Mesenchymal stem cell (in vitro differentiated cells and primary cell): ENCODE measurements at regions not wholly inside any gene's neighbourhood (a gene's known extent, or its start where the extent isn't known, plus 50 kb on each side); places are given as distances from the start of the nearest gene placed in this dataset.
"Not testable (repeated sequence)": the region's sequence is repeated elsewhere in the genome, so short reads cannot be mapped to it uniquely, and the experiment has no call there.

ENCODE experiments used
- DNase-seq: peaks from one replicate; pipeline ENCODE4 v3.0.0-alpha.2; 2013
- H2AFZ ChIP-seq: one replicate; pipeline ENCODE4 v1.6.1; 2013; ENCODE audit warnings: low read depth, mild to moderate bottlenecking, control low read depth, inconsistent platforms, low read length, moderate library complexity
- H2AK5ac ChIP-seq: 2 replicates; pipeline ENCODE4 v1.6.1; 2013; ENCODE audit warnings: low read length, moderate library complexity, mild to moderate bottlenecking, inconsistent platforms; ENCODE audit not compliant: severe bottlenecking
- H2BK120ac ChIP-seq: one replicate; pipeline ENCODE4 v1.6.1; 2013; ENCODE audit warnings: low read depth, mild to moderate bottlenecking, inconsistent platforms, low read length, moderate library complexity
- H2BK12ac ChIP-seq, 2 experiments: one replicate each; pipeline ENCODE4 v1.6.1; 2013; ENCODE audit warnings: inconsistent platforms in 2 of 2, low read length in 2 of 2, mild to moderate bottlenecking in 2 of 2, moderate library complexity in 2 of 2, control low read depth in 1 of 2
- H2BK15ac ChIP-seq: one replicate; pipeline ENCODE4 v1.6.1; 2013; ENCODE audit warnings: mild to moderate bottlenecking, low read depth, inconsistent platforms; ENCODE audit not compliant: poor library complexity, severe bottlenecking
- H2BK5ac ChIP-seq: 2 replicates; pipeline ENCODE4 v1.6.1; 2013; ENCODE audit warnings: low read depth, mild to moderate bottlenecking, low read length, control low read depth, inconsistent platforms; ENCODE audit not compliant: poor library complexity, severe bottlenecking
- H3K14ac ChIP-seq, 2 experiments: one replicate each; pipeline ENCODE4 v1.6.1; 2013; ENCODE audit warnings: inconsistent platforms in 2 of 2, low read length in 2 of 2, control low read depth in 1 of 2, mild to moderate bottlenecking in 1 of 2, moderate library complexity in 1 of 2
- H3K18ac ChIP-seq, 2 experiments: one replicate each; pipeline ENCODE4 v1.6.1; 2013; ENCODE audit warnings: inconsistent platforms in 2 of 2, low read length in 2 of 2, control low read depth in 1 of 2, low read depth in 1 of 2, mild to moderate bottlenecking in 1 of 2
- H3K23ac ChIP-seq, 2 experiments: one replicate each; pipeline ENCODE4 v1.6.1; 2013; ENCODE audit warnings: inconsistent platforms in 2 of 2, low read length in 2 of 2, mild to moderate bottlenecking in 2 of 2, moderate library complexity in 2 of 2, control low read depth in 1 of 2
- H3K27ac ChIP-seq: 2 replicates; pipeline ENCODE4 v1.5.1; 2013; ENCODE audit warnings: mild to moderate bottlenecking, moderate library complexity, low read length, control low read depth, inconsistent platforms; ENCODE audit not compliant: poor library complexity, severe bottlenecking
- H3K27me3 ChIP-seq, 2 experiments: 2 replicates each; pipeline versions ENCODE4 v1.6.1 to v1.7.0; 2013; ENCODE audit warnings: low read length in 2 of 2, mild to moderate bottlenecking in 2 of 2, moderate library complexity in 2 of 2, control low read depth in 1 of 2, inconsistent platforms in 1 of 2; ENCODE audit not compliant: control insufficient read depth in 1 of 2, insufficient read depth in 1 of 2
- H3K36me3 ChIP-seq, 2 experiments: 2 replicates each; pipeline versions ENCODE4 v1.6.1 to v1.7.0; 2013; ENCODE audit warnings: low read length in 2 of 2, control low read depth in 1 of 2, inconsistent platforms in 1 of 2, low read depth in 1 of 2, mild to moderate bottlenecking in 1 of 2; ENCODE audit not compliant: insufficient read depth in 2 of 2, control insufficient read depth in 1 of 2
- H3K4ac ChIP-seq, 2 experiments: one replicate each; pipeline ENCODE4 v1.6.1; 2013; ENCODE audit warnings: inconsistent platforms in 2 of 2, low read length in 2 of 2, mild to moderate bottlenecking in 2 of 2, moderate library complexity in 2 of 2, control low read depth in 1 of 2, low read depth in 1 of 2
- H3K4me1 ChIP-seq: 2 replicates; pipeline ENCODE4 v1.6.1; 2013; ENCODE audit warnings: low read depth, low read length, control low read depth; ENCODE audit not compliant: control insufficient read depth, insufficient read depth
- H3K4me2 ChIP-seq: 2 replicates; pipeline ENCODE4 v1.6.1; 2013; ENCODE audit warnings: low read length, mild to moderate bottlenecking, inconsistent platforms; ENCODE audit not compliant: poor library complexity, severe bottlenecking
- H3K4me3 ChIP-seq, 2 experiments: 2 replicates each; pipeline versions ENCODE4 v1.5.1 to v1.7.0; 2013; ENCODE audit warnings: low read length in 2 of 2, mild to moderate bottlenecking in 2 of 2, control low read depth in 1 of 2, low read depth in 1 of 2; ENCODE audit not compliant: insufficient read depth in 1 of 2
- H3K79me1 ChIP-seq: replicated peaks from 2 replicates; pipeline ENCODE4 v1.6.1; 2013; ENCODE audit warnings: mild to moderate bottlenecking, control low read depth, low read length, inconsistent platforms; ENCODE audit not compliant: poor library complexity, severe bottlenecking
- H3K9ac ChIP-seq: 2 replicates; pipeline ENCODE4 v1.7.0; 2013; ENCODE audit warnings: mild to moderate bottlenecking, low read length, moderate library complexity
- H3K9me3 ChIP-seq: 2 replicates; pipeline ENCODE4 v1.7.0; 2013; ENCODE audit warnings: mild to moderate bottlenecking, low read length; ENCODE audit not compliant: control insufficient read depth
- H4K8ac ChIP-seq: one replicate; pipeline ENCODE4 v1.6.1; 2013; ENCODE audit warnings: inconsistent platforms, mild to moderate bottlenecking, low read length, moderate library complexity
- H4K91ac ChIP-seq: one replicate; pipeline ENCODE4 v1.6.1; 2013; ENCODE audit warnings: mild to moderate bottlenecking, low read length, inconsistent platforms
- WGBS: methylation state at CpG from one replicate; pipeline ENCODE4 v1.1.7; 2013; ENCODE audit warnings: mixed read lengths; 5-methylcytosine and 5-hydroxymethylcytosine counted together

DNA sequence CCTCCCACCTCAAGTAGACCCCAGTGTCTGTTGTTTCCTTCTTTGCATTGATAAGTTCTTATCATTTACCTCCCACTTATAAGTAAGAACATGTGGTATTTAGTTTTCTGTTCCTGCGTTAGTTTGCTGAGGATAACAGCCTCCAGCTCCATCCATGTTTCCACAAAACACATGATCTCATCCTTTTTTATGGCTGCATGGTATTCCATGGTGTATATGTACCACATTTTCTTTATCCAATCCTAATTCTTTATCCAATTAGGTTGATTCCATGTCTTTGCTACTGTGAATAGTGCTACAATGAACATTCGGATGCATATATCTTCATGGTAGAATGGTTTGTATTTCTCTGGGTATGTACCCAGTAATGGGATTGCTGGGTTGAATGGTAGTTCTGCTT is 102.5 kb upstream of the UGP2 start:
- not testable (repeated sequence) for DNase-seq, H3K9ac ChIP-seq, H3K27ac ChIP-seq, H3K79me1 ChIP-seq, H3K4me1 ChIP-seq, H3K4me2 ChIP-seq, H3K4me3 ChIP-seq, H3K14ac ChIP-seq, H4K91ac ChIP-seq, H2AFZ ChIP-seq, H4K8ac ChIP-seq, H3K23ac ChIP-seq, H2BK5ac ChIP-seq, H3K9me3 ChIP-seq, H2BK15ac ChIP-seq, H3K18ac ChIP-seq, H3K36me3 ChIP-seq, H2BK12ac ChIP-seq, H2BK120ac ChIP-seq, H2AK5ac ChIP-seq, H3K4ac ChIP-seq, H3K27me3 ChIP-seq
- 100% methylated on average over 2 of the region's 2 CpGs for WGBS

DNA sequence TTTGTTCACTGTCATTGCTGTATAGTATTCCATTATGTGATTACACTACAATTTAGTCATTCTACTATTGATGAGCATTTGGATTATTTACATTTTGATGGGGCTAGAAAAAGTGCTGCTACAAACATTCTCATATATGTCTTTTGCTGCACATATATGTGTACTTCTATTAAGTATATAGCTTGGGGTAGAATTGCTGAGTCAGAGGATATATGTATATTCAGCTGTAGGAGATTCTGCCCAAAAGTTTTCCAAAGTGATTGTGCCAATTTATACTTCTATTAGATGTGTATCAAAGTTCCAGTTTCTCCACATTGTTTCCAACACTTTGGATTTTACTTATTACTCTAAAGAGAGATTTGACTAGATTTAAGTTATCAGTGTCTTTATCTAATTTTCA is 101.7 kb upstream of the UGP2 start:
- no peaks in the 10 kb centered on the region for H3K4me1 ChIP-seq
- H2BK120ac ChIP-seq = no peak overlapping the region
- H2BK12ac ChIP-seq = no peak overlapping the region
- no peaks in the 10 kb centered on the region for H3K9me3 ChIP-seq
- H2BK15ac ChIP-seq = no peak overlapping the region
- H3K36me3 ChIP-seq = no peaks in the 10 kb centered on the region
- H2AFZ ChIP-seq = no peak overlapping the region
- no peak overlapping the region for H2BK5ac ChIP-seq
- H3K27ac ChIP-seq = no peak overlapping the region
- H3K23ac ChIP-seq = no peak overlapping the region
- no peak overlapping the region for H3K18ac ChIP-seq
- H3K14ac ChIP-seq = no peak overlapping the region
- no peak overlapping the region for H3K4ac ChIP-seq
- no peak overlapping the region for H3K4me2 ChIP-seq
- no peak for DNase-seq
- H4K91ac ChIP-seq = no peak overlapping the region
- no peak overlapping the region for H3K4me3 ChIP-seq
- H3K9ac ChIP-seq = no peak overlapping the region
- no peaks in the 10 kb centered on the region for H3K27me3 ChIP-seq
- H3K79me1 ChIP-seq = no peaks in the 10 kb centered on the region
- no peak overlapping the region for H2AK5ac ChIP-seq
- no peak overlapping the region for H4K8ac ChIP-seq

DNA sequence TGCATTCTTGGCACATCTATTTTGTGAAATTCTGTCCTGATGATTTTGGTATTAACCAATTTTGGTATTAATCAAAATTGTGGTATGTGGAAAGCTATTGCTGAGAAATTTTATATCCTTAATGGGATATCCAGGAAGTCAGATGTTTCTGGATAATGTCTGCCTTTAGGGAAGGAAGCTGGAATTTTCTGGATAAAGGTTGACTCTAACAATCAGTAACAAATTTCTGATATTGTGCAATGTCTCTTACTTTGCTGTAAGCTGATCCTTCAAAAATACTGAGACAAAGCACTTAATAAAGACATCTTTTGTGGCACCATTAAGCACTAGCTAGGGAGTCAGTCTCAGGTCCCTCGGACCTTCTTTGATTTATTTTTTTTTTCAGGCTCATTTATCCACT is 100.8 kb upstream of the UGP2 start:
- no peak overlapping the region for H3K9ac ChIP-seq
- no peak overlapping the region for H3K14ac ChIP-seq
- no peaks in the 10 kb centered on the region for H3K9me3 ChIP-seq
- no peak overlapping the region for H2BK12ac ChIP-seq
- no peak overlapping the region for H3K18ac ChIP-seq
- no peaks in the 10 kb centered on the region for H3K27me3 ChIP-seq
- H2BK120ac ChIP-seq = no peak overlapping the region
- no peak overlapping the region for H3K23ac ChIP-seq
- no peak overlapping the region for H2BK5ac ChIP-seq
- H2AK5ac ChIP-seq = no peak overlapping the region
- no peaks in the 10 kb centered on the region for H3K36me3 ChIP-seq
- DNase-seq = no peak
- no peak overlapping the region for H3K4me3 ChIP-seq
- no peak overlapping the region for H4K8ac ChIP-seq
- no peak overlapping the region for H2AFZ ChIP-seq
- 100% methylated on average over 1 of the region's 1 CpG for WGBS
- H3K27ac ChIP-seq = no peak overlapping the region
- H2BK15ac ChIP-seq = no peak overlapping the region
- no peaks in the 10 kb centered on the region for H3K79me1 ChIP-seq
- H4K91ac ChIP-seq = no peak overlapping the region
- no peaks in the 10 kb centered on the region for H3K4me1 ChIP-seq
- no peak overlapping the region for H3K4me2 ChIP-seq
- no peak overlapping the region for H3K4ac ChIP-seq

DNA sequence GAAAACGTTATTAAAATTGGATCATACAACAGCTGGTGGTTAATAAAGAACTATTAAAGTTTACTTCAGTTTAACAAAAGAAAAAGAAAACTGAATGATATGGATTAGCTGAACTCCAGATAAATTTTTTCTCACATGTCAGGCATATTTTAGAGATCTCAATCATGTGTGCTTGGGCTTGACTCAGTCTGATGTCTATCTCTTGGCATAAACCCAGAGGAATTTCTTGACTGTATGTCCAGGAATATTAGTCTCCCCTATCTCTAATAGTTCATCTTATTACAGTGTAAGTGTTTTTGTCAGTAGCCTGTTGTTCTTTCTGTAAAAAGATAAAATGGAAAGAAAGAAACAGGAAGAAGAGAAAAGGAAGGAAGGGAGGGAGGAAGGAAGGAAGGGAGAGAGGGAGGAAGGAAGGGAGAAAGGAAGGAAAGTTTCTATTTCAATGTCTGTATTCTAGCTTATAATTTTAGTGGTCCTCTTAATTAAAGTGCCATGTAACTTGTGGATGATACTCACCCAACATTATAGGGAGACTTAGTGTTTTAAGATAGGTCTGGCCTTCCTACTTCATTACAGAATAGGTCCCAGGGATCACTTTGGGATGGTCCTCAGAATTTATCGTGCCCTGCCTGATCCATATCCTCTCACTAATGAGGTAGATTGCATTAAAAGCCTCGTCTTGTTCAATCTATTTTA is 99.7 kb upstream of the UGP2 start:
- Histone ChIP-seq H4K91ac (no peak overlapping the region), H2AFZ (no peak overlapping the region), H3K4me1 (no peaks in the 10 kb centered on the region), H3K79me1 (no peaks in the 10 kb centered on the region), H2BK5ac (no peak overlapping the region), H2AK5ac (no peak overlapping the region), H3K9ac (no peak overlapping the region), H3K4me3 (no peak overlapping the region), H3K18ac (no peak overlapping the region), H3K14ac (no peak overlapping the region), H3K9me3 (no peaks in the 10 kb centered on the region), H2BK120ac (no peak overlapping the region), H2BK15ac (no peak overlapping the region), H3K4ac (no peak overlapping the region), H3K4me2 (no peak overlapping the region), H3K23ac (no peak overlapping the region), H4K8ac (no peak overlapping the region), H3K36me3 (no peaks in the 10 kb centered on the region), H2BK12ac (no peak overlapping the region), H3K27ac (no peak overlapping the region), H3K27me3 (no peaks in the 10 kb centered on the region)
- 100% methylated on average over 1 of the region's 3 CpGs for WGBS
- DNase-seq = peak; percentile 30
